ENCODE measurements at regions not wholly inside any gene's neighbourhood (a gene's known extent, or its start where the extent isn't known, plus 50 kb on each side); places are given as distances from the start of the nearest gene placed in this dataset.

- Histone ChIP-seq H3K9me3 (no peaks in the 10 kb centered on the region), H3K4me3 (no peak overlapping the region), H3K36me3 (no peaks in the 10 kb centered on the region), H3K27me3 (replicated peaks; ENCODE audit: insufficient read depth) (no peaks in the 10 kb centered on the region), H3K4me1 (ENCODE audit: control insufficient read depth in 1 of 2, low read depth in 2 of 2) (no peaks in the 10 kb centered on the region), H3K27ac (no peak overlapping the region)
- no peak for ATAC-seq (ENCODE audit: insufficient number of reproducible peaks, low FRiP score, low read depth)
- TF ChIP-seq CTCF (IDR thresholded peaks at IDR 0.05): no peak
- no peak for DNase-seq (ENCODE audit: low spot score)
These were observed 651.1 kb upstream of the ID2 start for GRCh38 chr2:8030573-8031303.

- Histone ChIP-seq H3K27ac (no peak overlapping the region), H3K4me3 (no peak overlapping the region), H3K36me3 (no peaks in the 10 kb centered on the region), H3K9me3 (no peaks in the 10 kb centered on the region), H3K4me1 (ENCODE audit: control insufficient read depth in 1 of 2, low read depth in 2 of 2) (no peaks in the 10 kb centered on the region), H3K27me3 (replicated peaks; ENCODE audit: insufficient read depth) (no peaks in the 10 kb centered on the region)
- DNase-seq (ENCODE audit: low spot score) (no peak), ATAC-seq (ENCODE audit: insufficient number of reproducible peaks, low FRiP score, low read depth) (no peak)
- TF ChIP-seq CTCF (IDR thresholded peaks at IDR 0.05): no peak
These were observed 650.5 kb upstream of the ID2 start for GRCh38 chr2:8031370-8031769.

- H3K4me1 ChIP-seq (ENCODE audit: control insufficient read depth in 1 of 2, low read depth in 2 of 2): no peaks in the 10 kb centered on the region
- H3K27ac ChIP-seq: no peak overlapping the region
- H3K9me3 ChIP-seq: no peaks in the 10 kb centered on the region
- H3K27me3 ChIP-seq (replicated peaks; ENCODE audit: insufficient read depth): no peaks in the 10 kb centered on the region
- H3K36me3 ChIP-seq: no peaks in the 10 kb centered on the region
- H3K4me3 ChIP-seq: no peak overlapping the region
- no peak for TF ChIP-seq CTCF (IDR thresholded peaks at IDR 0.05)
- ATAC-seq (ENCODE audit: insufficient number of reproducible peaks, low FRiP score, low read depth) (no peak), DNase-seq (ENCODE audit: low spot score) (no peak)
These were observed 648.2 kb upstream of the ID2 start for GRCh38 chr2:8033546-8034096.

- DNase-seq (ENCODE audit: low spot score) (no peak), ATAC-seq (ENCODE audit: insufficient number of reproducible peaks, low FRiP score, low read depth) (no peak)
- Histone ChIP-seq H3K36me3 (no peaks in the 10 kb centered on the region), H3K4me1 (ENCODE audit: control insufficient read depth in 1 of 2, low read depth in 2 of 2) (no peaks in the 10 kb centered on the region), H3K9me3 (no peaks in the 10 kb centered on the region), H3K27ac (no peak overlapping the region), H3K4me3 (no peak overlapping the region), H3K27me3 (replicated peaks; ENCODE audit: insufficient read depth) (no peaks in the 10 kb centered on the region)
- no peak for TF ChIP-seq CTCF (IDR thresholded peaks at IDR 0.05)
These were observed 645.5 kb upstream of the ID2 start for GRCh38 chr2:8036366-8036765.

- Histone ChIP-seq H3K36me3 (no peaks in the 10 kb centered on the region), H3K9me3 (no peaks in the 10 kb centered on the region), H3K27ac (no peak overlapping the region), H3K4me3 (no peak overlapping the region), H3K27me3 (replicated peaks; ENCODE audit: insufficient read depth) (no peaks in the 10 kb centered on the region), H3K4me1 (ENCODE audit: control insufficient read depth in 1 of 2, low read depth in 2 of 2) (no peaks in the 10 kb centered on the region)
- TF ChIP-seq CTCF (IDR thresholded peaks at IDR 0.05): no peak
- DNase-seq (ENCODE audit: low spot score) (no peak), ATAC-seq (ENCODE audit: insufficient number of reproducible peaks, low FRiP score, low read depth) (no peak)
These were observed 642.1 kb upstream of the ID2 start for GRCh38 chr2:8039732-8040131.

Data from thoracic aorta (tissue), 2 donors.